ENCODE measurements at regions not wholly inside any gene's neighbourhood (a gene's known extent, or its start where the extent isn't known, plus 50 kb on each side); places are given as distances from the start of the nearest gene placed in this dataset.

- TF ChIP-seq ZBTB33 (IDR thresholded peaks at IDR 0.05; ENCODE audit: borderline replicate concordance, low read depth) (no peak), RCOR1 (IDR thresholded peaks at IDR 0.05; ENCODE audit: low read length) (no peak)
Measured at GRCh38 chr16:49010396-49010795, 271.2 kb downstream of the CBLN1 start (continued).

- H3K9ac ChIP-seq: no peak overlapping the region
- no peaks in the 10 kb centered on the region for H3K9me2 ChIP-seq
- no peaks in the 10 kb centered on the region for H3F3A ChIP-seq (replicated peaks; ENCODE audit: insufficient read depth)
- TF ChIP-seq PBX3 (IDR thresholded peaks at IDR 0.05): no peak
- TF ChIP-seq USF1 (IDR thresholded peaks at IDR 0.05; ENCODE audit: borderline replicate concordance, low read depth): 0 out of 2 replicates have a peak, but pooled peaks have one; percentile 8
- H3K4me2 ChIP-seq: no peak overlapping the region
- H3K27me3 ChIP-seq (ENCODE audit: insufficient read depth): no peaks in the 10 kb centered on the region
- ChIA-PET CTCF (no interaction called here), POLR2A (no interaction called here)
- H3K27ac ChIP-seq (ENCODE audit: low read depth in 2 of 2, low read length in 1 of 2): no peak overlapping the region
- no peak for DNase-seq
- H4K20me1 ChIP-seq (ENCODE audit: insufficient read depth): no peaks in the 10 kb centered on the region
- H2AFZ ChIP-seq (ENCODE audit: low read depth): no peak overlapping the region
- no peak overlapping the region for H3K4me3 ChIP-seq (ENCODE audit: low read depth in 2 of 2, low read length in 1 of 2)
- H3K4me1 ChIP-seq (ENCODE audit: control insufficient read depth in 1 of 2, insufficient read depth in 2 of 2, low read depth in 1 of 2, low read length in 1 of 2): peaks cover 0 to 14% of the 10 kb centered on the region in 2 experiments; a peak in 1 of 4 replicates
- H3K36me3 ChIP-seq (replicated peaks in 1 of 2; ENCODE audit: control insufficient read depth in 1 of 2, insufficient read depth in 2 of 2, low read length in 1 of 2): no peaks in the 10 kb centered on the region
- 6% methylated on average over 1 of the region's 1 CpG for WGBS (ENCODE audit: low lambda C conversion rate)
- H3K79me2 ChIP-seq (ENCODE audit: insufficient read depth): no peaks in the 10 kb centered on the region
- H3K9me3 ChIP-seq: no peaks in the 10 kb centered on the region
Measured at GRCh38 chr16:49009204-49009603, 272.4 kb downstream of the CBLN1 start.

GRCh38 chr16:49003992-49004391 is 277.6 kb downstream of the CBLN1 start:
- H3K9me3 ChIP-seq: no peaks in the 10 kb centered on the region
- POLR2A ChIA-PET: no interaction called here
- 12% methylated on average over 4 of the region's 4 CpGs for WGBS (ENCODE audit: low lambda C conversion rate)

More at GRCh38 chr16:49003992-49004391, 277.6 kb downstream of the CBLN1 start:
- Histone ChIP-seq H3K36me3 (replicated peaks in 1 of 2; ENCODE audit: control insufficient read depth in 1 of 2, insufficient read depth in 2 of 2, low read length in 1 of 2) (no peaks in the 10 kb centered on the region), H3K4me3 (ENCODE audit: low read depth in 2 of 2, low read length in 1 of 2) (no peak overlapping the region), H3K79me2 (ENCODE audit: insufficient read depth) (no peaks in the 10 kb centered on the region), H3K9ac (no peak overlapping the region), H3K9me2 (no peaks in the 10 kb centered on the region), H3K27me3 (ENCODE audit: insufficient read depth) (no peaks in the 10 kb centered on the region; the same call in 1 of the 2 replicates), H3K4me1 (ENCODE audit: control insufficient read depth in 1 of 2, insufficient read depth in 2 of 2, low read depth in 1 of 2, low read length in 1 of 2) (peaks cover 0 to 15% of the 10 kb centered on the region in 2 experiments; a peak in 1 of 4 replicates), H4K20me1 (ENCODE audit: insufficient read depth) (no peaks in the 10 kb centered on the region), H3K27ac (ENCODE audit: low read depth in 2 of 2, low read length in 1 of 2) (no peak overlapping the region; a peak in 1 of 4 replicates), H3K4me2 (no peak overlapping the region), H2AFZ (ENCODE audit: low read depth) (no peak overlapping the region), H3F3A (replicated peaks; ENCODE audit: insufficient read depth) (no peaks in the 10 kb centered on the region)
- TF ChIP-seq EZH2phosphoT487 (IDR thresholded peaks at IDR 0.05; ENCODE audit: borderline replicate concordance, low read depth) (no peak), RXRA (IDR thresholded peaks at IDR 0.05; ENCODE audit: borderline replicate concordance, low read depth) (no peak), MXI1 (IDR thresholded peaks at IDR 0.05; ENCODE audit: low read depth, low read length) (no peak), SIN3A (IDR thresholded peaks at IDR 0.05; ENCODE audit: borderline replicate concordance, low read depth, low read length) (no peak), YY1 (IDR thresholded peaks at IDR 0.05; ENCODE audit: low read depth) (no peak), JUND (IDR thresholded peaks at IDR 0.05) (no peak)
- CTCF ChIA-PET: no interaction called here
- peak; percentile 20 for DNase-seq
